Natural killer cell treated with Interleukin-12 subunit alpha and Interleukin-12 subunit beta and Interleukin-15 and Interleukin-18, amount 100 ng/mL, for 72 hours (primary cell): ENCODE measurements at regions not wholly inside any gene's neighbourhood (a gene's known extent, or its start where the extent isn't known, plus 50 kb on each side); places are given as distances from the start of the nearest gene placed in this dataset.
"Not testable (repeated sequence)": the region's sequence is repeated elsewhere in the genome, so short reads cannot be mapped to it uniquely, and the experiment has no call there.

ENCODE experiments used
- ATAC-seq, 2 donors: fragments of 150-1000 bp; cut with Tn5 transposase in 1 of 2; sonication (Bioruptor Pico), chemical (Tn5 transposase) in 1 of 2; 2 replicates each; pipeline ENCODE4 v1.10.0; 2021
- DNase-seq: peaks from one replicate; pipeline ENCODE4 v3.0.0; 2022; ENCODE audit warnings: low spot score
- H3K27ac Mint-ChIP-seq, 2 donors: 1 replicate in 1 of 2; 2 replicates in 1 of 2; pipeline ENCODE4 v1.8.0; 2022; ENCODE audit warnings: mixed read lengths in 2 of 2, mild to moderate bottlenecking in 1 of 2, moderate library complexity in 1 of 2
- H3K27me3 Mint-ChIP-seq, 2 donors: 1 replicate in 1 of 2; 2 replicates in 1 of 2; pipeline ENCODE4 v1.8.0; 2022; ENCODE audit warnings: mixed read lengths in 2 of 2
- H3K36me3 Mint-ChIP-seq: one replicate; pipeline ENCODE4 v1.8.0; 2022; ENCODE audit warnings: mixed read lengths
- H3K4me1 Mint-ChIP-seq, 2 donors: 1 replicate in 1 of 2; 2 replicates in 1 of 2; pipeline ENCODE4 v1.8.0; 2022; ENCODE audit warnings: low read depth in 2 of 2, mixed read lengths in 2 of 2, mild to moderate bottlenecking in 1 of 2
- H3K4me3 Mint-ChIP-seq: one replicate; pipeline ENCODE4 v1.8.0; 2022; ENCODE audit warnings: mixed read lengths
- H3K9me3 Mint-ChIP-seq: 2 replicates; pipeline ENCODE4 v1.8.0; 2022; ENCODE audit warnings: mixed read lengths

GRCh38 chr3:14057701-14058100, 67.0 kb downstream of the CHCHD4 start:
- peaks cover 0 to 22% of the 10 kb centered on the region in 2 donors for H3K27me3 Mint-ChIP-seq
- no peaks in the 10 kb centered on the region for H3K36me3 Mint-ChIP-seq
- H3K9me3 Mint-ChIP-seq: peaks cover 6% of the 10 kb centered on the region
- DNase-seq (no peak), ATAC-seq (no peak)
- no peaks in the 10 kb centered on the region for H3K4me1 Mint-ChIP-seq
- no peak overlapping the region for H3K4me3 Mint-ChIP-seq
- H3K27ac Mint-ChIP-seq: no peak overlapping the region

- Mint-ChIP-seq H3K27ac (no peak overlapping the region), H3K36me3 (no peaks in the 10 kb centered on the region), H3K4me1 (no peaks in the 10 kb centered on the region), H3K27me3 (peaks cover 31 to 33% of the 10 kb centered on the region in 2 donors), H3K4me3 (no peak overlapping the region), H3K9me3 (no peaks in the 10 kb centered on the region)
- ATAC-seq (no peak), DNase-seq (no peak)
These were observed 76.8 kb downstream of the CHCHD4 start for GRCh38 chr3:14047841-14048240.

GRCh38 chr3:14047027-14047426, 77.6 kb downstream of the CHCHD4 start:
- no peak overlapping the region for H3K4me3 Mint-ChIP-seq
- no peak for DNase-seq
- no peak for ATAC-seq
- H3K27ac Mint-ChIP-seq: no peak overlapping the region
- no peaks in the 10 kb centered on the region for H3K36me3 Mint-ChIP-seq
- H3K4me1 Mint-ChIP-seq: no peaks in the 10 kb centered on the region
- H3K27me3 Mint-ChIP-seq: peaks cover 30 to 33% of the 10 kb centered on the region in 2 donors
- H3K9me3 Mint-ChIP-seq: no peaks in the 10 kb centered on the region

- ATAC-seq (no peak), DNase-seq (no peak)
- Mint-ChIP-seq H3K4me1 (no peaks in the 10 kb centered on the region), H3K4me3 (no peak overlapping the region), H3K9me3 (no peaks in the 10 kb centered on the region), H3K27ac (no peak overlapping the region), H3K27me3 (peaks cover 25 to 37% of the 10 kb centered on the region in 2 donors), H3K36me3 (no peaks in the 10 kb centered on the region)
These were observed 82.0 kb downstream of the CHCHD4 start for GRCh38 chr3:14042680-14043079.

- no peak overlapping the region for H3K27ac Mint-ChIP-seq
- ATAC-seq: no peak
These were observed 85.5 kb downstream of the CHCHD4 start for GRCh38 chr3:14039149-14039548.

GRCh38 chr3:14037211-14037610, 87.5 kb downstream of the CHCHD4 start:
- ATAC-seq (no peak), DNase-seq (no peak)
- Mint-ChIP-seq H3K27me3 (peaks cover 18 to 28% of the 10 kb centered on the region in 2 donors), H3K4me3 (no peak overlapping the region), H3K27ac (no peak overlapping the region), H3K9me3 (peaks cover 4% of the 10 kb centered on the region), H3K36me3 (peaks cover 5% of the 10 kb centered on the region), H3K4me1 (no peaks in the 10 kb centered on the region)

More at GRCh38 chr3:14039149-14039548, 85.5 kb downstream of the CHCHD4 start:
- H3K4me3 Mint-ChIP-seq: no peak overlapping the region
- DNase-seq: no peak
- H3K4me1 Mint-ChIP-seq: no peaks in the 10 kb centered on the region
- H3K36me3 Mint-ChIP-seq: peaks cover 5% of the 10 kb centered on the region
- peaks cover 4% of the 10 kb centered on the region for H3K9me3 Mint-ChIP-seq
- peaks cover 20 to 22% of the 10 kb centered on the region in 2 donors for H3K27me3 Mint-ChIP-seq

- DNase-seq (no peak), ATAC-seq (no peak)
- Mint-ChIP-seq H3K9me3 (peaks cover 4% of the 10 kb centered on the region), H3K4me1 (no peaks in the 10 kb centered on the region), H3K4me3 (no peak overlapping the region), H3K27me3 (peaks cover 15 to 16% of the 10 kb centered on the region in 2 donors), H3K27ac (no peak overlapping the region), H3K36me3 (peaks cover 5% of the 10 kb centered on the region)
These were observed 91.6 kb downstream of the CHCHD4 start for GRCh38 chr3:14033023-14033422.

- DNase-seq: no peak
- Mint-ChIP-seq H3K9me3 (peaks cover 2% of the 10 kb centered on the region), H3K27me3 (peaks cover 11 to 15% of the 10 kb centered on the region in 2 donors), H3K36me3 (peaks cover 3% of the 10 kb centered on the region), H3K4me1 (no peaks in the 10 kb centered on the region), H3K4me3 (no peak overlapping the region), H3K27ac (no peak overlapping the region)
- ATAC-seq: no peak
These were observed 93.4 kb downstream of the CHCHD4 start for GRCh38 chr3:14031271-14031670.

- H3K4me1 Mint-ChIP-seq, H3K27ac Mint-ChIP-seq, DNase-seq, ATAC-seq, H3K9me3 Mint-ChIP-seq, H3K36me3 Mint-ChIP-seq, H3K4me3 Mint-ChIP-seq: not testable (repeated sequence)
- H3K27me3 Mint-ChIP-seq: peaks cover 4 to 16% of the 10 kb centered on the region in 2 donors
These were observed 95.2 kb downstream of the CHCHD4 start for GRCh38 chr3:14029390-14029995.

- H3K9me3 Mint-ChIP-seq, DNase-seq, H3K4me3 Mint-ChIP-seq, ATAC-seq, H3K27ac Mint-ChIP-seq, H3K4me1 Mint-ChIP-seq: not testable (repeated sequence)
- Mint-ChIP-seq H3K27me3 (peaks cover 12 to 19% of the 10 kb centered on the region in 2 donors), H3K36me3 (peaks cover 14% of the 10 kb centered on the region)
These were observed 96.5 kb downstream of the CHCHD4 start for GRCh38 chr3:14028122-14028521.

- Mint-ChIP-seq H3K27ac (no peak overlapping the region), H3K4me3 (no peak overlapping the region), H3K36me3 (peaks cover 22% of the 10 kb centered on the region), H3K9me3 (peaks cover 3% of the 10 kb centered on the region), H3K27me3 (peaks cover 34 to 40% of the 10 kb centered on the region in 2 donors), H3K4me1 (no peaks in the 10 kb centered on the region)
- no peak for DNase-seq
- ATAC-seq: no peak
These were observed 105.2 kb downstream of the CHCHD4 start for GRCh38 chr3:14019459-14019858.

GRCh38 chr3:14016900-14017475, 107.7 kb downstream of the CHCHD4 start:
- ATAC-seq (no peak), DNase-seq (no peak)
- Mint-ChIP-seq H3K27ac (no peak overlapping the region), H3K27me3 (peaks cover 33 to 34% of the 10 kb centered on the region in 2 donors), H3K4me1 (no peaks in the 10 kb centered on the region), H3K4me3 (no peak overlapping the region), H3K9me3 (peaks cover 11% of the 10 kb centered on the region), H3K36me3 (peaks cover 8% of the 10 kb centered on the region)

- ATAC-seq (no peak), DNase-seq (no peak)
- Mint-ChIP-seq H3K27ac (no peak overlapping the region), H3K27me3 (peaks cover 24 to 50% of the 10 kb centered on the region in 2 donors), H3K36me3 (no peaks in the 10 kb centered on the region), H3K4me1 (no peaks in the 10 kb centered on the region), H3K4me3 (no peak overlapping the region), H3K9me3 (no peaks in the 10 kb centered on the region)
These were observed 117.7 kb downstream of the CHCHD4 start for GRCh38 chr3:14007006-14007405.

- peaks cover 8 to 11% of the 10 kb centered on the region in 2 donors for H3K27me3 Mint-ChIP-seq
- no peaks in the 10 kb centered on the region for H3K9me3 Mint-ChIP-seq
- no peak for ATAC-seq
- no peak overlapping the region for H3K27ac Mint-ChIP-seq
- DNase-seq: no peak
- no peaks in the 10 kb centered on the region for H3K4me1 Mint-ChIP-seq
- no peak overlapping the region for H3K4me3 Mint-ChIP-seq
- H3K36me3 Mint-ChIP-seq: peaks cover 2% of the 10 kb centered on the region
These were observed 121.3 kb upstream of the WNT7A start for GRCh38 chr3:14001136-14001535.
